ENCODE measurements at regions not wholly inside any gene's neighbourhood (a gene's known extent, or its start where the extent isn't known, plus 50 kb on each side); places are given as distances from the start of the nearest gene placed in this dataset.

DNA sequence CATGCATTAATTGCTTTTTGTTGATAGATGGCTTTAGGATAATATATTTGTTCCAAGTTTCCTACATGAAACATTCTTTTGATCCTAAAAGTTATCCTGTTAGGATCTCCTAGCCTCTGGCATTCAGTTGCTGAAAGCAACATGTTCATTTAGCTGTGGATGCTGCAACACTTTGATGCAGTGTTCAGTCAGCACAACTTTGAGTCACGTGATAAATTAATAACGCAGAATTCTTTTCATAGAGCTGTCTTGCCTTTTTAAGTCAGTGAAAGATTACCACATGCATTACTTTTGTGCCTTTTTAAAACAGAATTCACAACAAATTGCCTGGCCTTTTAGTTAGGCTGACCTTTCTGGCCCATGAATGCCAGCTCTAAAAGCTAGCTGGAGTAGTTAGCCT lies 1467.9 kb upstream of the ZEB2 start:
- DNase-seq (ENCODE audit: low read depth in 1 of 2, low spot score in 1 of 2), result no peak
- H3K27ac ChIP-seq (replicated peaks), result no peak overlapping the region
- no peaks in the 10 kb centered on the region for H3K27me3 ChIP-seq (ENCODE audit: insufficient read depth, poor library complexity, severe bottlenecking)
- TF ChIP-seq SPI1 (IDR thresholded peaks at IDR 0.05; ENCODE audit: borderline replicate concordance, low read depth), result no peak
- no peak for TF ChIP-seq REST (IDR thresholded peaks at IDR 0.05; ENCODE audit: insufficient replicate concordance, low read depth)
- TF ChIP-seq GABPA (IDR thresholded peaks at IDR 0.05; ENCODE audit: low read depth), result no peak
- TF ChIP-seq POLR2AphosphoS5 (IDR thresholded peaks at IDR 0.05; ENCODE audit: low read depth), result no peak
- TF ChIP-seq, protein P1, sequence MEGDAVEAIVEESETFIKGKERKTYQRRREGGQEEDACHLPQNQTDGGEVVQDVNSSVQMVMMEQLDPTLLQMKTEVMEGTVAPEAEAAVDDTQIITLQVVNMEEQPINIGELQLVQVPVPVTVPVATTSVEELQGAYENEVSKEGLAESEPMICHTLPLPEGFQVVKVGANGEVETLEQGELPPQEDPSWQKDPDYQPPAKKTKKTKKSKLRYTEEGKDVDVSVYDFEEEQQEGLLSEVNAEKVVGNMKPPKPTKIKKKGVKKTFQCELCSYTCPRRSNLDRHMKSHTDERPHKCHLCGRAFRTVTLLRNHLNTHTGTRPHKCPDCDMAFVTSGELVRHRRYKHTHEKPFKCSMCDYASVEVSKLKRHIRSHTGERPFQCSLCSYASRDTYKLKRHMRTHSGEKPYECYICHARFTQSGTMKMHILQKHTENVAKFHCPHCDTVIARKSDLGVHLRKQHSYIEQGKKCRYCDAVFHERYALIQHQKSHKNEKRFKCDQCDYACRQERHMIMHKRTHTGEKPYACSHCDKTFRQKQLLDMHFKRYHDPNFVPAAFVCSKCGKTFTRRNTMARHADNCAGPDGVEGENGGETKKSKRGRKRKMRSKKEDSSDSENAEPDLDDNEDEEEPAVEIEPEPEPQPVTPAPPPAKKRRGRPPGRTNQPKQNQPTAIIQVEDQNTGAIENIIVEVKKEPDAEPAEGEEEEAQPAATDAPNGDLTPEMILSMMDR (IDR thresholded peaks at IDR 0.05; ENCODE audit: insufficient read depth, low read length), result no peak
- no peak overlapping the region for H3K4me3 ChIP-seq (replicated peaks; ENCODE audit: insufficient read depth, low read length)

DNA sequence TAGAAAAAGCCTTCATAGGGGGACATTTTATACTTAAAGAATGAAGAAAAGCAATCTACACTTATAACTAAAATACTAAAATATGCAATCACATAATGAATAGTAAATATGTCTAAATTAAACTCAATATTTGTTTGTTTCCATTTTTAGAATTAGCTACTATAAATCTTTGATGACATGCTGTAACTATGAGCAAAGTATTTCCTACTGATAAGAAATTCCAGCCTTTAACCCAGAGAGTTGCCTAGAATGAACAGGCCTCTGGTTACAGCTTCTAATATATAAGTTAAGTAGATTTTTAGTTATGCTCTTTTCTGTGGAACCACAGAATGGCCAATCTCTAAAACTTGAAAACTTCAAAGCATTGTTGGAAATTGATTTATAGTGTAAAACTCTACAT lies 1465.6 kb upstream of the ZEB2 start:
- TF ChIP-seq POLR2AphosphoS5 (IDR thresholded peaks at IDR 0.05; ENCODE audit: low read depth) (no peak), REST (IDR thresholded peaks at IDR 0.05; ENCODE audit: insufficient replicate concordance, low read depth) (no peak), GABPA (IDR thresholded peaks at IDR 0.05; ENCODE audit: low read depth) (no peak), SPI1 (IDR thresholded peaks at IDR 0.05; ENCODE audit: borderline replicate concordance, low read depth) (no peak)
- TF ChIP-seq, protein P1 (IDR thresholded peaks at IDR 0.05; ENCODE audit: insufficient read depth, low read length), result no peak

GRCh38 chr2:145984580-145984979 lies 1464.7 kb upstream of the ZEB2 start:
- no peak for DNase-seq (ENCODE audit: low read depth in 1 of 2, low spot score in 1 of 2)
- no peak overlapping the region for H3K27ac ChIP-seq (replicated peaks)
- TF ChIP-seq GABPA (IDR thresholded peaks at IDR 0.05; ENCODE audit: low read depth), result no peak
- TF ChIP-seq REST (IDR thresholded peaks at IDR 0.05; ENCODE audit: insufficient replicate concordance, low read depth), result no peak
- TF ChIP-seq, protein P1 (IDR thresholded peaks at IDR 0.05; ENCODE audit: insufficient read depth, low read length), result no peak
- no peaks in the 10 kb centered on the region for H3K27me3 ChIP-seq (ENCODE audit: insufficient read depth, poor library complexity, severe bottlenecking)
- H3K4me3 ChIP-seq (replicated peaks; ENCODE audit: insufficient read depth, low read length), result no peak overlapping the region

More for the DNA sequence above, 1465.6 kb upstream of the ZEB2 start:
- no peak for DNase-seq (ENCODE audit: low read depth in 1 of 2, low spot score in 1 of 2)
- Histone ChIP-seq H3K27me3 (ENCODE audit: insufficient read depth, poor library complexity, severe bottlenecking) (no peaks in the 10 kb centered on the region), H3K4me3 (replicated peaks; ENCODE audit: insufficient read depth, low read length) (no peak overlapping the region), H3K27ac (replicated peaks) (no peak overlapping the region)

Data from HL-60 (cell line).